ENCODE measurements at regions not wholly inside any gene's neighbourhood (a gene's known extent, or its start where the extent isn't known, plus 50 kb on each side); places are given as distances from the start of the nearest gene placed in this dataset.

DNA sequence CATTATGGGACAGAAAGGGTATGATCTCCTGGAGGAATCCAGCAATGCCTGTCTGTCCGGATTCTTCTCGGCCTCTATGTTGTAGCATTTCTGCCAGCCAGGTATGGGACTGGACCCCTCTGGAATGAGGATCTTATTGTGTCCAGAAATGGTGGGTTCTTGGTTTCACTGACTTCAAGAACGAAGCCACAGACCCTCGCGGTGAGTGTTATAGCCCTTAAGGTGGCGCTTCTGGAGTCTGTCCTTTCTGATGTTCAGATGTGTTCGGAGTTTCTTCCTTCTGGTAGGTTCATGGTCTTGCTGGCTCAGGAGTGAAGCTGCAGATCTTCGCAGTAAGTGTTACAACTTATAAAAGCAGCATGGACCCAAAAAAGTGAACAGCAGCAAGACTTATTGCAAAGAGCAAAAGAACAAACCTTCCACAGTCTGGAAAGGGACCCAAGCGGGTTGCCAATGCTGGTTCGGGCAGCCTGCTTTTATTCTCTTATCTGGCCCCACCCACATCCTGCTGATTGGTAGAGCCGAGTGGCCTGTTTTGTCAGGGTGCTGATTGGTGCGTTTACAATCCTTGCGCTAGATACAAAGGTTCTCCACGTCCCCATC is 62.3 kb upstream of the IER3 start:
- no peak for DNase-seq

DNA sequence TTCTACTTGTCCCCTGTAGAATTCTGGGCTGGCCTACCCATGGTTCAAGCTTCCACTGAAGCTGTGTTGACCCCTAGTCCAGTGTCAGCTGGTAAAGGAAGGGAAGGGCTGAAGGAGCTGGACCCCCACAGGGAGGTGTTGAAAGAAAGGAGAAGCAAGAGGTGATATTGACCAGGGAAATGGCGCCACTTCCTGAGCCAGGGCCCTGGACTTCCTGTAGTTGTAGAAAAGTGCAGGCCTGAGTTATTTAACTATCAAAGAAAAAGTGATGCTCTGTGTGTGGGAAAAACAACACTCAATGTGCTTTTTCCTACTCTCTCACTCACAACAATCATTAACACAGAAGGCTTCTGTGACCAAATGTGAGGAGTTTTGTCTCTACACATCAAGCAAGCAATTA is 60.0 kb upstream of the IER3 start:
- no peak for DNase-seq

DNA sequence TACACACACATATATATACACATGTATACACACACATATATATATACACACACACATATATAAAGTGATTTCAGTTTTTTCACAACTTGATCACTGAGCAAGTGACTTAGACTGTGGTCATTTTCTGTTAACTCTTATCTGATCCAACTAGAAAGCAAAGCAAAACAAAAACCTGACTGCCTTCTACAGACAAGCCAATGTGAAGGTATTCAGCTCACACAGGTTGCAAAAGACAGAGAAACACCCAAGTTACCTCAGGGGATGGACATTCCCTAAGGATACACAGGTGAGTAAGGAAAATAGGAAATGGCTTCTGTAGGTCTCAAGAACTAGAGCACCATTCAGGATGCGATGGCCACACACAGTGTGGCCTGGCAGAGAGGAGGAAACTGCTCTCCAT is 58.4 kb upstream of the IER3 start:
- no peak for DNase-seq

DNA sequence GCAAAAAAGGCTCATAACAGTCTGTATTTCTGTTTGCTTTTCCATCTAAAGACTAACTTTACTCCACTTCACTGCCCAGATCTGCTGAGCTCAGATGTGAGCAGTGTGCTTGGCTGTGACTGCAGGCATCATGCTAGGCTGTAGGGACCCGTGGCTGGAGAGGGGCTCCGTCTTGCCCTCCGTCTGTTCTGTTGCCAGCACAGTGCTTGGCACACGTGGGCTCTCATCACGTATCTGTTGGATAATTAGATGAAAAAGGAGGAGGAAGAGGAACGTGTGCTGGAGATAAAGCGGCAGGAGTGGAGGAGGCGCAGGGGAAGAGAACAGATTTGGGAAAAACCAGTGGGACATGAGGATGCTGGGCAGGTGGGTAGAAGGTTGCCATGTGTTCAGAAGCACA is 57.6 kb upstream of the IER3 start:
- DNase-seq: no peak

GRCh38 chr6:30800871-30801270 is 56.5 kb upstream of the IER3 start:
- DNase-seq: no peak

DNA sequence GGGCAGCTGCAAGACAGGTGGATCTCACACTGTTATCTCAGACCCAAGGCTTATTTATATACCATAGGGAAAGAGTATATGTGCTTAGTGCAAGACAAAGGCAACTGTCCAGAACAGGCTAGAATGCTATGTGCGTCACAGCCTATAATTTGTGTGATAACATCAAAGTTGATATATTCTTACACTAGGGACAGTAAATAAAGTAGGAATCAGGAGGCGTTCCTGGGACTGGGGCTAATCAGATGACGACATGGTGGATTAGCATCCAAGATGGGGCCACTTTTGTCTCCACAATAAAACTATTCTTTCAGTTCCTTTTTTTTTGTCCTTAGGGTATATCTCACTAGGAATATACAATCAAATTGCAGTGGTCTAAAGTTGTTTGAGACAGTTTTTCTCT is 54.9 kb upstream of the IER3 start:
- no peak for DNase-seq

DNA sequence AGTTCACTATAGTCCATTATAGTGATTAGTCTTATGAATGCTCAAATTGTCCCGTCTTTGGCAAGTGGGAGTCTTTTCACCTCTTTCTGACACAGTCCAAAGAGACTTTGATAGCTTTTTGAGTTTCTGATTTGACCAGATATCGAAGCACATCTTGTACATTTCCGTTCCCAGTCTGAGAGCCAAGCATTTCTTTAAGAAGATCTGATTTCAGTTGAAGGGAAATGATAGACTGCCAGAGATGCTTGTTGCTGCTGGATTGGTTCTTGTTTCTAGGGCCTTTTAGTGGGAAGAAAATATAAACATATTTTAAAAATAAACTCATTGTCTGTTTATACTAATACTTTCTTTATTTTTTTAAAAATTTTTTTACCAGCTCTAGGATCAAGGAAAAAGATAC is 54.1 kb upstream of the IER3 start:
- no peak for DNase-seq

DNA sequence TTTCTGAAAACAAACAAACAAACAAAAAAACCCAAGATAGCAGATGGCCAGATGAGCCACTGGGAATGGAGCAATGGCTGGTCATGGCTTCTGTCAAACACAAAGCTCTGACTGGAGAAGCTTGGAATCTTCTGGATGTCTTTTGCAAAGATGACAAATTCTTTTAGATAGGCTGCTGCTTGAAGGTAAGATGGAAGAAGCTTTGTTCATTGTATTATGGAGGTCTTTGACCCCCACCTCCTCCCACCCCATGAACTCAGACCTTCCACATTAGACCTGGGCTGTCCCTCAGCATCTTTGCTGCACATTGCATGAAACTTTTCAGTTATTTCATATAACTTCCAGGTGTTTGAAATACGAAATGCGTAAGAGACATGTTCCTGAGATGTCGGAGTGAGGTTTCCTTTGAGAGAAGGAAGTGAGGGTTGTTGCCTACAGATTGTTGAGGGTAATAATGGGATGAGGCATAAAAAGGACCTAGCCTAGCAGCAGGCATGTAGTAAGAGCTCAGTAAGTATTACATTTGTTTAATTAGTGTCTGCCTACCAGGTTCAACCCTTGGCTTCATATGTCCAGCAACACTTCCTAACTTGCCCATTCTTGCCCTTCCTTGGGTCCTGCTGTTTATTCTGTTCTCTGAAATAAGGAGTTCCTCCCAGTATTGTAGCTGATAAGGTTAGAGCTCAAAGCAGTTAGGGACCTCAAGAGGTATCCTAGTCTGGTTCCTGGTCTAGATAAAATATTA is 51.4 kb upstream of the IER3 start:
- DNase-seq: no peak

Data from activated effector memory CD4-positive, alpha-beta T cell treated with Interleukin-2 at 50 U/mL for 16 hours (primary cell).